NT2/D1 (cell line): ENCODE measurements at regions not wholly inside any gene's neighbourhood (a gene's known extent, or its start where the extent isn't known, plus 50 kb on each side); places are given as distances from the start of the nearest gene placed in this dataset.

Experiments
- SUZ12 ChIP-seq: IDR thresholded peaks from 2 replicates; pipeline ENCODE4 v1.6.1; 2011; ENCODE audit not compliant: insufficient read length, insufficient read depth; ENCODE audit errors: extremely low read depth
- YY1 ChIP-seq: IDR thresholded peaks from 2 replicates; pipeline ENCODE4 v1.6.1; 2011; ENCODE audit not compliant: insufficient read length, insufficient read depth
- ZNF274 ChIP-seq: IDR thresholded peaks from 2 replicates; pipeline ENCODE4 v1.6.1; 2011; ENCODE audit warnings: mild to moderate bottlenecking, low read depth, low read length

GRCh38 chr10:88131511-88132139 lies 268.2 kb downstream of the PTEN start:
- TF ChIP-seq YY1 (no peak), ZNF274 (no peak), SUZ12 (no peak)
